Right atrium auricular region (tissue), 2 donors: ENCODE measurements at regions not wholly inside any gene's neighbourhood (a gene's known extent, or its start where the extent isn't known, plus 50 kb on each side); places are given as distances from the start of the nearest gene placed in this dataset.
A peak's percentile ranks its signal among the peaks of the same experiment; 100 is the strongest.

Experiments used
- DNase-seq: peaks from one replicate; pipeline ENCODE4 v3.0.0-alpha.2; 2019; ENCODE audit warnings: low spot score
- H3K27ac ChIP-seq, 2 donors: fragments of 200-600 bp; sonication (generic); 1 replicate in 1 of 2; 2 replicates in 1 of 2; pipeline ENCODE4 v1.5.1; 2016 to 2019
- H3K27me3 ChIP-seq, 2 donors: fragments of 200-600 bp; sonication (generic); one replicate each; pipeline versions ENCODE4 v1.5.1 to v1.6.0; 2017 to 2019
- H3K36me3 ChIP-seq: fragments of 200-600 bp; sonication (generic); one replicate; pipeline ENCODE4 v1.5.1; 2016
- H3K4me1 ChIP-seq, 2 donors: fragments of 200-600 bp; sonication (generic); one replicate each; pipeline versions ENCODE4 v1.5.1 to v1.6.0; 2017 to 2019
- H3K4me3 ChIP-seq, 2 donors: fragments of 200-600 bp; sonication (generic); 1 replicate in 1 of 2; 2 replicates in 1 of 2; pipeline ENCODE4 v1.5.1; 2017 to 2019; ENCODE audit warnings: mild to moderate bottlenecking in 1 of 2, moderate library complexity in 1 of 2
- H3K9me3 ChIP-seq, 2 donors: fragments of 200-600 bp; sonication (generic); one replicate each; pipeline ENCODE4 v1.5.1; 2019
- CTCF ChIP-seq, 2 donors: fragments of 200-600 bp; sonication (generic); IDR thresholded peaks; one replicate each; pipeline ENCODE4 v1.5.1; 2019; ENCODE audit warnings: antibody characterized with exemption in 2 of 2

- no peaks in the 10 kb centered on the region for H3K4me1 ChIP-seq
- H3K27ac ChIP-seq = no peak overlapping the region
- H3K36me3 ChIP-seq = no peaks in the 10 kb centered on the region
- H3K4me3 ChIP-seq = no peak overlapping the region
- H3K9me3 ChIP-seq = no peaks in the 10 kb centered on the region
- DNase-seq = no peak
- no peaks in the 10 kb centered on the region for H3K27me3 ChIP-seq
- TF ChIP-seq CTCF (IDR thresholded peaks at IDR 0.05) = no peak
Measured at GRCh38 chr2:239634769-239635168, 233.9 kb upstream of the HDAC4 start.

- Histone ChIP-seq H3K36me3 (no peaks in the 10 kb centered on the region), H3K27ac (no peak overlapping the region), H3K4me1 (no peaks in the 10 kb centered on the region), H3K4me3 (no peak overlapping the region), H3K27me3 (no peaks in the 10 kb centered on the region), H3K9me3 (no peaks in the 10 kb centered on the region)
- no peak for TF ChIP-seq CTCF (IDR thresholded peaks at IDR 0.05)
- DNase-seq = no peak
Measured at GRCh38 chr2:239630618-239631286, 229.9 kb upstream of the HDAC4 start.

- TF ChIP-seq CTCF (IDR thresholded peaks at IDR 0.05) = no peak
- H3K27ac ChIP-seq = no peak overlapping the region
Measured at GRCh38 chr2:239629926-239630617, 229.3 kb upstream of the HDAC4 start.

GRCh38 chr2:239626961-239627592 lies 226.3 kb upstream of the HDAC4 start:
- Histone ChIP-seq H3K4me3 (no peak overlapping the region), H3K4me1 (no peaks in the 10 kb centered on the region), H3K27me3 (no peaks in the 10 kb centered on the region), H3K36me3 (no peaks in the 10 kb centered on the region), H3K27ac (no peak overlapping the region), H3K9me3 (no peaks in the 10 kb centered on the region)
- no peak for TF ChIP-seq CTCF (IDR thresholded peaks at IDR 0.05)
- peak; percentile 50 for DNase-seq

More at GRCh38 chr2:239629926-239630617, 229.3 kb upstream of the HDAC4 start:
- Histone ChIP-seq H3K9me3 (no peaks in the 10 kb centered on the region), H3K4me1 (no peaks in the 10 kb centered on the region), H3K4me3 (no peak overlapping the region), H3K27me3 (no peaks in the 10 kb centered on the region), H3K36me3 (no peaks in the 10 kb centered on the region)
- DNase-seq = peak; percentile 18

- Histone ChIP-seq H3K4me3 (no peak overlapping the region), H3K36me3 (no peaks in the 10 kb centered on the region), H3K27me3 (no peaks in the 10 kb centered on the region), H3K4me1 (no peaks in the 10 kb centered on the region), H3K9me3 (no peaks in the 10 kb centered on the region), H3K27ac (no peak overlapping the region)
- peak; percentile 28 for DNase-seq
- no peak for TF ChIP-seq CTCF (IDR thresholded peaks at IDR 0.05)
Measured at GRCh38 chr2:239625971-239626734, 225.3 kb upstream of the HDAC4 start.
